ENCODE measurements at regions not wholly inside any gene's neighbourhood (a gene's known extent, or its start where the extent isn't known, plus 50 kb on each side); places are given as distances from the start of the nearest gene placed in this dataset.

GRCh38 chr13:85462792-85463425 is 336.3 kb downstream of the SLITRK6 start:
- TF ChIP-seq POLR2A (IDR thresholded peaks at IDR 0.05): no peak
- no peak for TF ChIP-seq CTCF (IDR thresholded peaks at IDR 0.05)
